Progenitor cell of endocrine pancreas (in vitro differentiated cells): ENCODE measurements at regions not wholly inside any gene's neighbourhood (a gene's known extent, or its start where the extent isn't known, plus 50 kb on each side); places are given as distances from the start of the nearest gene placed in this dataset.

Experiments
- DNase-seq: peaks from one replicate; pipeline ENCODE4 v3.0.0; 2021; ENCODE audit warnings: low spot score; ENCODE audit not compliant: unreplicated experiment
- H3K27ac Mint-ChIP-seq: 2 replicates; pipeline ENCODE4 v1.8.0; 2021; ENCODE audit warnings: mild to moderate bottlenecking, moderate library complexity, mixed read lengths
- H3K27me3 Mint-ChIP-seq: 2 replicates; pipeline ENCODE4 v1.8.0; 2021; ENCODE audit warnings: mixed read lengths
- H3K36me3 Mint-ChIP-seq: 2 replicates; pipeline ENCODE4 v1.8.0; 2022; ENCODE audit warnings: mixed read lengths; ENCODE audit not compliant: insufficient read depth
- H3K4me1 Mint-ChIP-seq: 2 replicates; pipeline ENCODE4 v1.8.0; 2021; ENCODE audit warnings: low read depth, mixed read lengths
- H3K4me3 Mint-ChIP-seq: 2 replicates; pipeline ENCODE4 v1.8.0; 2021; ENCODE audit warnings: low read depth, mild to moderate bottlenecking, moderate library complexity, mixed read lengths
- H3K9me3 Mint-ChIP-seq: 2 replicates; pipeline ENCODE4 v1.8.0; 2021; ENCODE audit warnings: low read depth, mixed read lengths
- CTCF ChIP-seq: fragments of 200-600 bp; sonication (generic); IDR thresholded peaks from one replicate; pipeline ENCODE4 v1.5.0; 2021; ENCODE audit warnings: antibody characterized with exemption, mild to moderate bottlenecking; ENCODE audit not compliant: unreplicated experiment

GRCh38 chr9:105921057-105921726 lies 226.9 kb downstream of the TMEM38B start:
- H3K4me1 Mint-ChIP-seq: no peaks in the 10 kb centered on the region
- no peaks in the 10 kb centered on the region for H3K27me3 Mint-ChIP-seq
- no peak for DNase-seq
- no peaks in the 10 kb centered on the region for H3K9me3 Mint-ChIP-seq
- H3K36me3 Mint-ChIP-seq: no peaks in the 10 kb centered on the region
- TF ChIP-seq CTCF: no peak
- H3K4me3 Mint-ChIP-seq: no peak overlapping the region
- H3K27ac Mint-ChIP-seq: no peak overlapping the region

DNA sequence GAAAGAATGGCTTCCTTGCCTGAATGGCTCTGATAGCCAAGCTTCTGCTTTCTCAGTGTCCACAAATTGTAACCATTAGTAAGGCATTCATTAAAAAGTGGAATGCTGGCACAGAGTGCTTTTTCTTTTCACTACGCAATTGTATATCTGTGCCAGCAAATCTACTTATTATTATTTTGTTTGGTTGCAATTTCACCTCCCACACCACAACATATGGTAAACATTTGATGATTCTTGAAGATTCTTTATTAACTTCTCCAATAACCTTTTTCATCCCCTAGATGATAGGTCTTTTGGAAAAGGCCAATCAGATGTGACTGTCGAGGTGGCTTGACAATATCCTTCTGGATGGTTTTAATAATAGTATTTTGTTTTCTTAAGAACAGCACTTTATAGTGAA lies 234.1 kb downstream of the TMEM38B start:
- Mint-ChIP-seq H3K4me3 (no peak overlapping the region), H3K4me1 (peaks cover 4% of the 10 kb centered on the region), H3K36me3 (no peaks in the 10 kb centered on the region), H3K9me3 (peaks cover 9% of the 10 kb centered on the region), H3K27me3 (no peaks in the 10 kb centered on the region), H3K27ac (no peak overlapping the region)
- no peak for TF ChIP-seq CTCF
- no peak for DNase-seq

- no peak overlapping the region for H3K27ac Mint-ChIP-seq
- no peak overlapping the region for H3K4me3 Mint-ChIP-seq
- TF ChIP-seq CTCF: no peak
- H3K9me3 Mint-ChIP-seq: peaks cover 12% of the 10 kb centered on the region
- no peak for DNase-seq
- peaks cover 2% of the 10 kb centered on the region for H3K36me3 Mint-ChIP-seq
- H3K27me3 Mint-ChIP-seq: no peaks in the 10 kb centered on the region
- peaks cover 4% of the 10 kb centered on the region for H3K4me1 Mint-ChIP-seq
Observed at GRCh38 chr9:105930011-105930627, 235.8 kb downstream of the TMEM38B start.

GRCh38 chr9:105932276-105932675 lies 237.9 kb downstream of the TMEM38B start:
- Mint-ChIP-seq H3K27ac (no peak overlapping the region), H3K4me1 (peaks cover 4% of the 10 kb centered on the region), H3K27me3 (no peaks in the 10 kb centered on the region), H3K4me3 (no peak overlapping the region), H3K9me3 (peaks cover 12% of the 10 kb centered on the region), H3K36me3 (peaks cover 2% of the 10 kb centered on the region)
- no peak for TF ChIP-seq CTCF
- no peak for DNase-seq

GRCh38 chr9:105950448-105950847 lies 256.1 kb downstream of the TMEM38B start:
- H3K4me1 Mint-ChIP-seq: no peaks in the 10 kb centered on the region
- TF ChIP-seq CTCF: no peak
- no peak overlapping the region for H3K4me3 Mint-ChIP-seq
- no peak overlapping the region for H3K27ac Mint-ChIP-seq
- H3K36me3 Mint-ChIP-seq: peaks cover 4% of the 10 kb centered on the region
- DNase-seq: no peak
- H3K27me3 Mint-ChIP-seq: no peaks in the 10 kb centered on the region
- peaks cover 26% of the 10 kb centered on the region for H3K9me3 Mint-ChIP-seq
